ENCODE measurements at regions not wholly inside any gene's neighbourhood (a gene's known extent, or its start where the extent isn't known, plus 50 kb on each side); places are given as distances from the start of the nearest gene placed in this dataset.
A peak's percentile ranks its signal among the peaks of the same experiment; 100 is the strongest.
"Not testable (repeated sequence)": the region's sequence is repeated elsewhere in the genome, so short reads cannot be mapped to it uniquely, and the experiment has no call there.

DNA sequence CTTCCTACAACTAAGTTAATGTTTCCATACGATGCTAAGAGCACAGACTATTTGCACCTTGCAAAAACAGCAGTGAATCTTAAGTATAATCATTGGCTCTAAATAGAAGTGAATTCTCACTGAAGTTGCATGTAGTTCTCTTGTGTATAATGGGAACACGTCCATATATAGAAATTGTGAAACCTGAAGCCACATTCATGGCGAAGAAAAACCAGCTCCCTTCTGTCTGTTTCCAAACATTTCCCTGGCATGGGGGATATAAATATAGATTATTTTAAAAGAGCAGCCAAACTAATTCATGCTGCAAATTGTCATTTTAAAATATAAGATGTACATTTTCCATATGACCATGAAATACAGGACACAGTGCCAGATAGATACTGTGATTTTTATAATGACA lies 71.1 kb downstream of the TRAM1L1 start:
- DNase-seq (ENCODE audit: low read depth in 4 of 4, low spot score in 3 of 4): no peak

DNA sequence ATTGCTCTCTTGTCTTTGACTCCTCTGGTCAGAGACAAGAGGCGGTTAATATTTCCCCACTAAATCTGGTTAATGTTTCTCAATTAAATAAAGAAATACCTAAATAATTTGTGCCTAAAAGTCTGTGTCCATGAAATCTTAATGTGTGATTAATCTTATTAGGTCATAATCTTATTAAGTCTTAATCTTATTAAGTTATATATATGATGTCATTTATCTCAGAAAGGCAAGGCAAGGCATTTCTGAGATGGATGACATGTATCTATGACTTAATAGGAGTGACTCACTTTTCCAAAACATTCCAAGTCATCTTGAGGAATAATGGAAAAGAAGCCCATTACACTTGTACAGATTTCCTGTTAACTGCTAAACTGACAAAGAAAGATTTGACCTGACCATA lies 74.7 kb downstream of the TRAM1L1 start:
- no peak for DNase-seq (ENCODE audit: low read depth in 4 of 4, low spot score in 3 of 4)

DNA sequence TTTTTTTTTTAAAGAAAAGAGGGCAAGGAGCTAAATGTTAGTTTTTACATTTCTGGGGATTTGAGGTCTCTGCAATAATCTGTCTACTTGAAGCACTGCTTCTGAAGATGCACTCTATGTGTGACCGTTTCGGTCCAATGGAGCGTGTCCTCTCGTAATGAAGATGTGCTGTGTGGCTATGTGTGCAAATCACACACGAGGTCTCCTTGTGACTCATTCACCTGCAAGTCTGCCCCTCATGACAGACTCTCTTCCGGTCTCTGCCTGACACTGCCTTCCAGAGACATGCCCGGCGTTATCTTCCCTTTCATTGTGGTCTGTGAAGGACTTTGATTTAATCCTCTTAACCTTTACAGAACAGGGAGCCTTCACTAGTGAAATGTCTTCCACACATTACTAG lies 84.3 kb downstream of the TRAM1L1 start:
- no peak for DNase-seq (ENCODE audit: low read depth in 4 of 4, low spot score in 3 of 4)

DNA sequence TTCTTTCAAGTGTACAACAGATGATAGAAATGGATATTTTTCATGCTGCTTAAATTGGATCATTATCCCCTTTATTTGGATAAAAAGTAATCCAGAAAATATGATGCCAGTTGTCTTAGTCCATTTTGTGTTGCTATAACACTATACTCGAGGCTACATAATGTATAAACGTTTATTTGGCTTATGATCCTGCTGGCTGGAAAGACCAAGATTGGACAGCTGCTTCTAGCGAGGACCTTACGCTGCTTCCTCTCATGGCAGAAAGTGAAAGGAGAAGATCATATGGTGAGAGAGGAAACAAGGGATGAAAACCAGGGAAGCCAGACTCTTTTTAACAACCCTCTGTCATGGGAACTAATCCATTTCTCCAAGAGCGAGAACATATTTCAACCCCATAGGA lies 102.7 kb downstream of the TRAM1L1 start:
- DNase-seq (ENCODE audit: low read depth in 4 of 4, low spot score in 3 of 4): no peak

DNA sequence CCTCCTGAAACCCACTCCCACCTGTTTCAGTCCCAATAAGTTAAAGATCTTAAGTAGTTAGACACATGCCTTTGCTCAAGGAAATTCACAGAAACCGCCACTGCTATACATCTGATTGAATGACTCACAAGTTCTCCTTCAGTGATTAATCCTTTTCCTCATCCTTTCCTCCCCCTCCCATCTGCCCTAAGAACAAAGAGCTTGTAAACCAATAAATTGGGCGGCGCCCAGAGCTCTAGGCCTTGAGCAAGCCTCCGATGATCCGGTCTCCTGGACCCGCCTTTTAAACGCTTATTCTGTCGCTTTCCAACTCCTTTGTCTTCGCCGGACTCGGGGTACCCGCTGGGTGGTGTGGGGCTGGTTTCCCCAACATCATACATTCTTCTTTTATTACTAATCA lies 104.9 kb downstream of the TRAM1L1 start:
- DNase-seq (ENCODE audit: low read depth in 4 of 4, low spot score in 3 of 4): not testable (repeated sequence)

DNA sequence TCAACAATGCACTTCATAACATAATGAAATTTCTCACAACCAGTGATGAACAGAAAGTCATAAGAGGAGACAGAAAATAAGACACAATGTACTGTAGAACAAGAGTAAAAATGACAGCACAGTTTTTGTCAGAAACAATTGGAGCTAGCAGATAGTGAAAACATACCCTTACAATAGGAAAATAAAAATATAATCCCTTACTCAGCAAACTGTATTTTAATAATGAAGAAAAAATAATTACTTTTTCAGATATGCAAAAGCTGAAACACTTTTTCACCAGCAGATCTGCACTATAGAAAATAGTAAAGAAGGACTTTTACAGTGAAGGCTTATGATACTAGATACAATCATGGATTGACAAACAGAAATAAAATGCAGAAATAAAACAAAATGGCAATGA lies 126.3 kb downstream of the TRAM1L1 start:
- no peak for DNase-seq (ENCODE audit: low read depth in 4 of 4, low spot score in 3 of 4)

DNA sequence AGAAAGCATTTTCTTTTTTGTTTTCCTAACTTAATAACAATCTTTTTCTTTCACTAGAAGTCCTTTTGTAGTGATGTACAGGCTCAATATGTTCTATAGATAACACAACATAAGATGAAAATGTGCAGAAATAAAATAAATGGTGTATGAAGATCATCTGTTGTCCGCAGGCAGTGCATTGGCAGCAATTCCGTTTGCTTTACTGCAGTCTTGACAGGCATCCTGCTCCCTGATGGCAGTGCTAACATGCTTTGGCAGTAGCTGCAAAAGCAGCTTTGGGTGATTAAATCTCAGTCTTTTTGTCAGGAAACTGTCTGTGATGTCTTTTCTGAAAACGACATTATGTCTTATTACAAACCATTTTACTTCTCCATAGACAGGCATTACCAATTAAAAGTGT lies 131.4 kb downstream of the TRAM1L1 start:
- no peak for DNase-seq (ENCODE audit: low read depth in 4 of 4, low spot score in 3 of 4)

DNA sequence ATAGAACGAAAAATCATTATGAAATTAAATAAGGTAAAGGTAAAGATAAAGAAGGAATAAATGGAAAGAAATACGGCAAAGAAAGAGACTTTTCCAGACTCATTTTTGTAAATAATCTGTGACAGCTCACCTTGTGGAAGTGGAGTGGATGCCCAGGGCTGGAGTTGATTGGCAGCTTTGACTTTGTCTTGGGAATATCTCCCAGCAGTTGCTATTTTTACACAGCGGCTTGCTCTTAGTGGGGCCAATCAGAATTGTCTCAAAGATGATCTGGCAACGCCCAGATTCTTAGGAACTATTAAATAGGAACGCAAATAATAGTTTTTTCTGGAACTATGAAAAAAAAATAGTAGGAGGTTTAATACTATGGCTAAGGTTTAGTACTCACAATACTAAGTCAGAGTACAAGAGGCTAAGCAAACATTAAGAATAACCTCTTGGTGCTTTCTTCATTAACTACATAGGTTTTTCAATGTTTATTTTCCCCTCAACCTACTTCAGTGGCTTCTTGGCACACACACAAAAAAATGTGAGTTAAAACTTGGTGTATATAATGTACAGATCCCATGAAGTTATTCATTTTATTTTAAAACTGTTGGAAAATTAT lies 132.7 kb downstream of the TRAM1L1 start:
- no peak for DNase-seq (ENCODE audit: low read depth in 4 of 4, low spot score in 3 of 4)

DNA sequence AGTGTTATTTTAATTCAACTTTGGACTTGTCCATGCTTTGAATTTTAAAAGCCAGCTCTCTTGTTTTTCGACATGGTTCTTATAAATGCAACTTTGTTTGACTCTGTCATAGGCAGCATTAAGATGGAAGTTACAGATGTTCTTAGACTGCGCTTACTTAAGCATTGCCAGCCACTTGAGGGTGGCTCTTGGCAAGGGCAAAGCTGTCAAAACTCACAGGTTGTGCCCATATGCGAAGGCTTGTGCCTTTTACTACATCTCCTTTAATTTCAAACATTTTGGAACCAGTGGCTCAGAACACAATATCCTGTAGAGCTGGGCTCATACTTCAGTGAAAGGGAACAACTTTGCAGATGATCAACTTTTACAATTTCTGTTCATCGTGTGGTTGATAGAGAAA lies 135.5 kb downstream of the TRAM1L1 start:
- DNase-seq (ENCODE audit: low read depth in 4 of 4, low spot score in 3 of 4): no peak

DNA sequence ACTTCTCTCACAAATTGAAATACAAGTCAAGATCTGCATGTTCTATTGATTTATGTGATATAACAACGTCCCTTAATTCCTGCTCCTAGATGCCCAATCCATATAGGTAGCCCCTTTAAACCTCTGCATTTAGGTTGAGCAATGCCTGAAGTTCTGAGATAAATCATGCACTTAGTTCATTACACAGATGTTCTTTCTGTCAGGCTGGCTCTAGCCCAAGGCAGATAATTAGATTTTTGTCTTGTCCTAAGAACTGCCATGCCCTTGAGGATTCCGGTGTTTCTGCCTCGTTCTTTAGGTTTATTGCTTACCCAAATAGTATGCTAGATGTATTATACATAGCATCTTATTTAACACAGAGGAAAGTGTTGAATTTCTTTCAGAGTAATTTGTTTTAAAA lies 143.1 kb downstream of the TRAM1L1 start:
- no peak for DNase-seq (ENCODE audit: low read depth in 4 of 4, low spot score in 3 of 4)

DNA sequence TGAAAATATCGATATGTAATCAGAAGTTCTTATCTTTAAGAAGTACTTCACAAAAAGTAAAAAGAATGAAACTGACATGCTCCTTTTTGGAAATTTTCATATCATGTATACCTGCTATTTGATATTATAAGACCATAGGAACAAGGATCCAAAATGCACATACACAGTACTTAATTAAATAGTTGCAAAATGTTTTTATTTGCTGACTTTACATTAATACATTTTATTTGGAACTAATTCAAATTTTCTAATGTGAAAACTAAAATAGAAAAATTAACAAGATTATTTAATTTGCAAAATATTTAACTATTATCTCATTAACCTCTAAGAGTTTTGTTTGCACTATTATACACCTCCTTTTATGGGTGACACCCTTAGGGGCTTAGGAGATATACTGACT lies 155.0 kb downstream of the TRAM1L1 start:
- DNase-seq (ENCODE audit: low read depth in 4 of 4, low spot score in 3 of 4): no peak

DNA sequence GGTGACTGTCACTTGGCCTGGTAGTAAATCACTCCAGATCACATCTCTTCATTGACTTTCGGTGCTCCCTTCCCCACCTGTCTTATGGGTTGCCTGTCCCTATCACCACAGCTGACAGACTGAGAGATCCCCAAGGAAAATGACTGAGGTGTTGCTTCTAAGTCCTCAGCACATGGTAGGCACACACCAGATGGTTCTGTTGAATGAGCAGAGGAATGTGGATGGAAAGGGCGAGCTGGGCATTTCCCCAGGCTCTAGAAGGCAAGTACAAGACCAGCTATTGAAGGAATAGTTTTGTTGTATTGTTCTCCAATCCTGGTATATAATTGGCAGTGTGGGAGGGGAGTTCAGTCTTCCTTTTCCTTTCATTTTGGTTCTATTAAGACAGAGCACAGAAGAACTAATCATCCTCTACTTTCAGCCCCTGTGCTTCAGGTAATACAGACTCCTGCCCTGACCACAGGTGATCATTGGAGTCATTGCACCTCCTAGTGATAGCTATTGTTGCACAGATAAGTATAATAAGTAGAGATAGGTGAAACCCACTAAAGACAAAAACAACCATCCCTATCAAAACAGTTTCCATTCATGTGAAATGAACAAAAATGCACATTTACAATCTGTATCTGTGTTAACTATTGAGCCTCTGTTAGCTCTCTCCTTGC lies 158.6 kb downstream of the TRAM1L1 start:
- DNase-seq (ENCODE audit: low read depth in 4 of 4, low spot score in 3 of 4): peak in 1 of 4 donors; percentile 4

DNA sequence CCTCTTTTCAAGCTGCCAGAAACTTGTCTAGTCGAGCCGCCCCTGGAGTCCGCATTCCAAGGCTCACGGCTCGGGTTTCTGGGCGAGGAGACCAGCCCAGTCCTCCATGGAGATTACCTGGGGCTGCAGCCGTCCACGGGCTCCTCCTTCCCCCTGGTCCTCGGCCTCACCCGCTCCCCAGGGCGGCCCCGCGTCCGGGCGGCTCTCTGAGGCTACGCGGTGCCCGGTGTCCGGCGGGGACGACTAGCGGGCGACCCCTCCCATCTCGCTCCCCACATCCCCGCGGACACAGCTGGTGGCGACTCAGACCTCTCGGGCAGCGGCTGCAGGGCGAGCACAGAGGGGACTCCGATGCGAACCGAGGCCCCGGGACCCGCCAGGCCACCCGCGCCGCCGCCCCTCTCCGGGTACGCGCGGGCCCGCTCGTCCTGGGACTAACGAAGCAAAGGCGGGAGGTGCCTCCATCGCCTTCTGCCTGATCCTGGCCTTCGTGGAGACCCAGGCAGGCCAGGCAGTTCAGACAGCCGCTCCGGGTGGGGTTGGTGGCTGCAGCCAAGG lies 159.4 kb downstream of the TRAM1L1 start:
- DNase-seq (ENCODE audit: low read depth in 4 of 4, low spot score in 3 of 4): peak in 2 of 4 donors; percentile 20 to 31

DNA sequence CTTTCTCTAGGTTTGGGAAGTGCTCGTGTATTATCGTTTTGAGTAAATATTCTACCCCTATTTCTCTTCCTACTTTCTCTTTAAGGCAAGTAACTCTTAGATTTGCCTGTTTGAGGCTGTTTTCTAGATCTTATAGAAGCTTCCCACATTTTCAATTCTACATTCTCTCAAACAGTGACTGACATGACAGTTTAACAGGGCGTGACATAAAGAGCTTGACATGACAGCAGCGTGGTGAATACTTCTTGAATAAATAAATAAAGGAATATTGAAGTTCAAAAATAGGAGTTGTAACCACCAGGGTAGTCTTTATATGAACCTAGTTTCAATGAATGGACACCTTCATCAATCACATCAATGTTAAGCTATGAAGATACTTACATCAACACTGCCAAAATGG lies 162.0 kb downstream of the TRAM1L1 start:
- no peak for DNase-seq (ENCODE audit: low read depth in 4 of 4, low spot score in 3 of 4)

DNA sequence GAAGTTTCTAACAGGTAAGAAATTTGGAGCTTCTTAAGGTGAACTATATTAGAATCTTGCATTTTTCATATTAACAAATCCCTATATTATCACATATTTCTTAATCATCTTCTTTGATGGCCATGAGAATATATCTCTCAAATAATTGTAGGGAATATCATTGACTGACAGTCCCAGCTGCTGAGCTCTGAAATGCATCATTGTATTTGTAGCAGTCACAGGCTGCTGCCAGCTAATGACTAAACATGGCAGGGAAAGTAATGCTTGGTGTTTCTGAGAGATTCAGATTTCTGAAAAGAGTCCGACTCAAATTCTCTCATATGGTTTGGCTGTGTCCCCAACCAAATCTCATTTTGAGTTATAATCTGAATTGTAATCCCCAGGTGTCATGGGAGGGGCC lies 171.9 kb downstream of the TRAM1L1 start:
- DNase-seq (ENCODE audit: low read depth in 4 of 4, low spot score in 3 of 4): no peak

DNA sequence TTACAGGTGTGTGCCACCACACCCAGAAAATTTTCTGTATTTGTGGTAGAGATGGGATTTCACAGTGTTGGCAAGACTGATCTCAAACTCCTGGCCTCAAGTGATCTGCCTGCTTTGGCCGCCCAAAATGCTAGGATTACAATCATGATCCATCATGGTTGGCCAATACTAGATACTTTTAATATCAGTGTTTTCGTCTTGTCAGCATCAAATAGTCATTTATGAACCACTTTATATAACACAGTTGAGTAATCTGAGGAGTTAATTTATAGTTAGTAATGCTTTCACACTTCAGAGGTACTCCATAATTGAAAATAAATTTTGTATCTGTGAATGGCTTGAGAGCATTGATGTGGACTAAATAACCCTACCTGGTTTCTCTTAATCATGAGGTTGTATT lies 178.6 kb downstream of the TRAM1L1 start:
- DNase-seq (ENCODE audit: low read depth in 4 of 4, low spot score in 3 of 4): no peak

DNA sequence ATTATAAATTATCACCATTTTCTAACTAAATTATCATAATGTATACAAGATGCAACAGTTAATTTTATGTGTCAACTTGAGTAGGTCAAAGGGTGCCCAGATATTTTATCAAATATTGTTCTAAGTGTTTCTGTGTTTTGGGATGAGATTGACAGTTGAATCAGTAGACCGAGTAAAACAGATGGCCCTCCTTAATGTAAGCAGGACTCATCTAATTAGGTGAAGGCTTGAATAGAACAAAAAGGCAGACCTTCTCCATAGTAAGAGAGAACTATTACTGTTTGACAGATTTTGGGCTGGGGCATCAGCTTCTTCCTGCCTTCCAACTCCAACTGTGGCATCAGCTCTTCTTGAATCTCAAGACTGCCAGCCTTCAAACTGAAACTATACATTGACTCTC lies 185.8 kb downstream of the TRAM1L1 start:
- no peak for DNase-seq (ENCODE audit: low read depth in 4 of 4, low spot score in 3 of 4)

DNA sequence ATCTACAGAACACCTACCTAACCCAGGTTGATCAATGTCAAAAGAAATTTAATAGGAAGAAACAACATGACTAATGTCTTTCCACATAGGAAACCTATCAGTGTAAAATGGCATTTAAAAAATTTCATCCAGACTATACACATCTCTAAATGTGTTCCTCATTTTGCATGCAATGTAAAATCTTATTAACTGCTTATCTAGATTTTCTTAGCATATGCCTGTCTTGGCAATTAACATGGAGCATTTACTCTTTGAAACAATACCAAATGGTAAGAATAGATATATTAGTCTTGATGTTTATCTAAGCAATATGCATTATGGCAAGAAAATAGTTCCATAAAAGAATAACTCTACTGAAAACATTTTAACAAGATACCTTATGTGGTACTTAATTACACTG lies 199.8 kb downstream of the TRAM1L1 start:
- no peak for DNase-seq (ENCODE audit: low read depth in 4 of 4, low spot score in 3 of 4)

DNA sequence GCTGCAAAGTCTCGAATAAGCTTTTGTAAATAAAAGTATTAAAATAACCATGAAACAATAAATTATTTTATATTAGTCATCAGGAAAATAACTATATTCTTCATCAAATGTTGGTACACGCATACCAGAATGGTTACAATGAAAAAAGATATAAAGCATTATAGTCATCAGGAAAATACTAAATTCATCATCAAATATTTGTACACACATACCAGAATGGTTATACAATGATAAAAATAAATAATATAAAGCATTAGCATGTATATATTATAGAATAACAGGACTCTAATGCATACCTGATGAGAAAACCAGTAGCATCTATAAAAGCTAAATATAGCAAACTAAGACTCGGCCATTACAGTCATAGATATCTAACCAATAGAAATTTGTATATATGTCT lies 202.9 kb downstream of the TRAM1L1 start:
- DNase-seq (ENCODE audit: low read depth in 4 of 4, low spot score in 3 of 4): no peak

DNA sequence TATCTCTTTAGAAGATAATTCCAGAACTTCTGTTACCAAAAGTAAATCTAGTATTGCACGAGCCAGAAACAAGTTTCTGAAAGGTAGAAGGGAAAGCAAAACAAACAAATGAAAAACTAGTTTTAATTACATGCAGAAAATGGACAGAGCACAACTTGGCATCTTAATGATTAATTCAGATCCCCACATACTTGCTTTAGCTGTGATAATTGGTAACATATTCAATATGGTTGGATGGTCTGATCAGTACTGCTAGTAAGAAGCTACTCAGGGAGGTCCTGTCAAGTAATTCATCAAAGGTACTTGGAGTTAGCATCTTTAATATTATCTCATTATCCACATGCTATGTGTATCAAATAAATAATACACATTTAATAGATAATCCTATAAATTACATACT lies 204.3 kb downstream of the TRAM1L1 start:
- no peak for DNase-seq (ENCODE audit: low read depth in 4 of 4, low spot score in 3 of 4)

DNA sequence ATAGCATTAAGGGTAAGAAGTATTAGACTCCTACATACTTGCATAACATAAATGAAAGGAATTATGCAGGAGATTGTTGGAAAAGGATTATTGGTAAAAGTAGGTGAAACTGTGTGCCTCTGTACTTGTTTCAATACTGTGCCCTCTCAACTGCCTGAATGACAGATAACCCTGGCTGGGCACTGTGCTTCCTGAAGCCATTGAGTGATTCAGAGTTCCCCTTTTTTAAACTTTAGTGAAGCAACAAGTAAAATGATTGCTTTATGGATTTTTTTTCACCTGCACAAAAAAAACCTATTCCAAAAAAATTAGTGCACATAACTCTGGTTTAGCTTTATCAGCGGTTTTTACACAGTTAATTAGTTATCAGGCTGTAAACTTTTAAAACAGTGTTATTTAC lies 204.8 kb downstream of the TRAM1L1 start:
- DNase-seq (ENCODE audit: low read depth in 4 of 4, low spot score in 3 of 4): no peak

DNA sequence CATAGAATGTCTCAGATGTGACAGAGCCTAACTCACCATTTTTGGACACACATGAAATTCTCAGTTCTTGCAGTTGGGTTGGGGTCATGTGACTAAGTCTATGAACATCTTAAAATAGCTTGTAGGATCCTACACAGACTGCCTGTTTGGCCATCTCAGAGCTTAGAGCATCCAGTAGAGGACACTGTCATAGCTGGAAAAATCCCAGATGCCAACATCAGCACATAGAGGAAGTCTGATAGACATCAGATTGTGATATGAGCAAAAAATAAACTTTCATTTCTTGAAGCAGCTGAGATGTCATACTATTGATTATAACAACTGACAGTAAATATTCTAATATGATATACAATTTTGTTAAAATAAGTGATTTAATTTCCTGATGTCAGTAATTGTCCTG lies 207.1 kb downstream of the TRAM1L1 start:
- no peak for DNase-seq (ENCODE audit: low read depth in 4 of 4, low spot score in 3 of 4)

DNA sequence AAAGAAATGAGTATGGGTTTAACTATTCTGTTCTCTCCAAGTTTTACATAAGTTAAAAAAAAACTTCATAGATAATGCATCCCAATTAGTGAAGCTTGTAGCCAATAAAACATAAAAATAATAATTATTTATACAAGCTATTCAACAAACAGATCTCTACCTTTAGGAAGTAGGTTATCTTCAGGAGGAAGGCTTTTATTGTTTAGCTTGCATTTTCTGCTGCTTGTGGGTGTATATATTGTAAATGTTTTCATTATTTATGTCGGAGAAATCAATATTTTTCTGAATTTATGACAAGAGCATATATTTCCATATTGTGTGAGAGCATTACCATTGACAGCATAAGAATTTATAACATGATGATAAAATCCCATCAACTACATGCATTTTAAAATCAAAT lies 208.3 kb downstream of the TRAM1L1 start:
- no peak for DNase-seq (ENCODE audit: low read depth in 4 of 4, low spot score in 3 of 4)

All from right renal pelvis (tissue), 4 donors.